ENCODE measurements at regions not wholly inside any gene's neighbourhood (a gene's known extent, or its start where the extent isn't known, plus 50 kb on each side); places are given as distances from the start of the nearest gene placed in this dataset.

DNA sequence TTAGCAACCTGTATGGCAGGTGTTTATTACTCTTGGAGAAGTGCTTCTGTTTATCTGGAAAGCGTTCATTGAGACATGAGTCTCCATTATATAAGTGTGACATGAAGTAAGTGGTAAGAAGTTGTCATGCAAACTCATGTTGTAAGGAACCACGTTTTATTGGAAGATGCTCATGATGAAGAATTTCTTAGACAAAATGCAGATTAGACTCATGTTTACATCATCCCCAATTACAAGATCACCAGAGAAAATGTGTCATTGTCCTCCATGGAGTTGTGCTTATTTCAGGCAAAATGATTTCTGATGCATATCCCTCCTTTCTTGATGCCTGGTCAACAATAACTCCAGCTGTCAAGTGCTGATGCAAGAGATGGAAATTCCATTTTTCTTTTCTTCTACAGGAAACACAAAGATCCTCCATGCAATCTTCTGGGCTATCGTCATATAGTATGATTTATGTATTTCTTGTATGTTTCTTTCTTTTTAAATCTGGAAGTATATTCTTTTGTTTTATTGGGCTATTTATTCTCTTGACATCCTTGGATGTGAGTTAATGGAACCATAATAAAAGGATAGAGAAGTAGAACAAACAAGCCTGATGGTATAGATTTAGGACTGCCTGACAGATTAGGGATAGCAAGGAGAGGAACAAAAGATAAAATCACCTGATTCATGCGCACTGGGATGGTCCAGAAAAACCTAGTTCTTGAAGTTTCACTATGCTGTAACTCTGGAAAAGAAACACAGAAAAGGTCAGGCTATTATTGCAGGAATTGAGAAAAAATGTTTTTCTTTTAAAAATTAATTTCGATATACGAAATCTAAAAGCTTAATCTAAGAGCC, 50.7 kb upstream of the DIAPH3 start:
- TF ChIP-seq, protein P1, sequence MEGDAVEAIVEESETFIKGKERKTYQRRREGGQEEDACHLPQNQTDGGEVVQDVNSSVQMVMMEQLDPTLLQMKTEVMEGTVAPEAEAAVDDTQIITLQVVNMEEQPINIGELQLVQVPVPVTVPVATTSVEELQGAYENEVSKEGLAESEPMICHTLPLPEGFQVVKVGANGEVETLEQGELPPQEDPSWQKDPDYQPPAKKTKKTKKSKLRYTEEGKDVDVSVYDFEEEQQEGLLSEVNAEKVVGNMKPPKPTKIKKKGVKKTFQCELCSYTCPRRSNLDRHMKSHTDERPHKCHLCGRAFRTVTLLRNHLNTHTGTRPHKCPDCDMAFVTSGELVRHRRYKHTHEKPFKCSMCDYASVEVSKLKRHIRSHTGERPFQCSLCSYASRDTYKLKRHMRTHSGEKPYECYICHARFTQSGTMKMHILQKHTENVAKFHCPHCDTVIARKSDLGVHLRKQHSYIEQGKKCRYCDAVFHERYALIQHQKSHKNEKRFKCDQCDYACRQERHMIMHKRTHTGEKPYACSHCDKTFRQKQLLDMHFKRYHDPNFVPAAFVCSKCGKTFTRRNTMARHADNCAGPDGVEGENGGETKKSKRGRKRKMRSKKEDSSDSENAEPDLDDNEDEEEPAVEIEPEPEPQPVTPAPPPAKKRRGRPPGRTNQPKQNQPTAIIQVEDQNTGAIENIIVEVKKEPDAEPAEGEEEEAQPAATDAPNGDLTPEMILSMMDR (conservative IDR thresholded peaks at IDR 0.05; ENCODE audit: low read depth, low read length): no peak
- no peak for DNase-seq (ENCODE audit: low read depth)
- H3K4me3 ChIP-seq (ENCODE audit: low read length): no peak overlapping the region

DNA sequence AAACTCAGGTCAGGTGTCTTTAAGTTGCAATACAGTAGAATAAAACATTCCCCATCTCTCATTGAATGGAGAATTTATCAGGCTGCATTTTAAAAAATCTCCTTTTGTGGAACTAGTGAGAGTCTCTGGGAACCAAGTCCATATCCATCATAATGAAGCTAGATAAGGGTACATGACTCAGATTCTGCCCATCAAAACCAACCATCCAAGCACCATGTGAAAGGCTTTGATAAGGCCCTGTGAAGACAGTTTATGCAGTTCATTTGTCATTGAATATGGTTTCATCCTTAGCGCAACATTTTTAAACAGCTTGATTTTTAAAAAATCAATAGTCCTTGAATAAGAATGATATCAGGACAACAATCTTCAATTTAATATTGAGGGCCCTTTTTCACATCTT, 56.3 kb upstream of the DIAPH3 start:
- H3K4me3 ChIP-seq (ENCODE audit: low read length): no peak overlapping the region
- DNase-seq (ENCODE audit: low read depth): no peak
- TF ChIP-seq, protein P1 (conservative IDR thresholded peaks at IDR 0.05; ENCODE audit: low read depth, low read length): no peak

DNA sequence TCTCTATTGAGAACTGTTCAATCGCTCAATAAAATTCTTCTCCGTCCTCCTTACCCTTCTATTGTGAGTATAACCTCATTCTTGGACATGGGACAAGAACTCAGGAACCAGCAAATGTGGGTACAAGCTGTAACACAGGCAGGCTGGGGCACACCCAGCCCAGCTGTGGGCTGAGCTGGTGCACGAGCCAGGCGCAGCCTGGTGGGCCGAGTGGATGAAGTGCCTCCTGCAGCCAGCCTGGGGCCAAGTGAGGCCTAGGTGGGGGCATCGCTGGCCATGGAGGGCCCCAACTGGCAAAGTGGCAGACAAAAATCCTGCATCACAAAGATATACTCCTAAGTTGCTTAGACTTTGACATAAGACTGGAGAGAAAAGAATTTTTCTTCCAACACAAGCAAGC, 57.9 kb upstream of the DIAPH3 start:
- TF ChIP-seq, protein P1 (conservative IDR thresholded peaks at IDR 0.05; ENCODE audit: low read depth, low read length): no peak
- DNase-seq (ENCODE audit: low read depth): no peak
- no peak overlapping the region for H3K4me3 ChIP-seq (ENCODE audit: low read length)

DNA sequence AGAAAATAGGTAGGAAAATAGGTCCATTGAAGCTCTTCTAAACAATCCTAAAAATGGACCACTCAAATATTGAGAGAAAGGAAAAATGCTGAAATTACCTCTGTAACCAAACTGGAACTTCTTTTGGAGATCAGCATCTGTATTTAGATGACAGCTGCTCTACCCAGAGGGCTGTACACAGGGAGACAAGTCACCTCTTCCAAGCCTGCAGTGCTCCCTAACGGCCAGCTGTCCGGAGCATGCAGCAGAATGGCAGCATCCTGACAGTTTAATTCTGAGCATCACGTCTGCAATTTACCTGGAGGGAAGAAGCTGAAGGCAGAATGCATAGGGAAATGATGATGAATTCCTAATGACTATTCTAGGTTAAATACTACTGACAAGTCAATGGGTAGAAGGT, 62.8 kb upstream of the DIAPH3 start:
- DNase-seq (ENCODE audit: low read depth): peak; percentile 2
- TF ChIP-seq, protein P1 (conservative IDR thresholded peaks at IDR 0.05; ENCODE audit: low read depth, low read length): peak; percentile 31
- H3K4me3 ChIP-seq (ENCODE audit: low read length): no peak overlapping the region

DNA sequence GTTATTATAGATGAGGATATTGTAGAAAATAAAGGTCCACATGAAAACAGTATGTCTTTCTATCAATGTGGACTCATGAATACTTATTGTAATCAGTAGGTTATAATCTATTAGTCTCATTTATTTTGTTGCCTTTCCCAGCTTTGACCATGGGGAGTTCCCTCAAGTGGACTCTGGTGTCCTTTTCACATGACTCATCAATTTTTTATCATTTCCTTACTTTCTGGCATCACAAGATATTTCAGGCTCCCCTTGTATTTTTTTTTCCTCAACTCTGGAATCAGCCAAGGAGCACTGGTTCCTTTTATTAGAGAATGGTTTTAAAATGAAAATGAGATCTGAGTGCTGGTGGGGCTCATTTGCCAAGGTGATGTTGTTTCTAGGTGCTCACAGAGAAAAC, 63.4 kb upstream of the DIAPH3 start:
- no peak for DNase-seq (ENCODE audit: low read depth)
- H3K4me3 ChIP-seq (ENCODE audit: low read length): no peak overlapping the region
- TF ChIP-seq, protein P1 (conservative IDR thresholded peaks at IDR 0.05; ENCODE audit: low read depth, low read length): no peak

DNA sequence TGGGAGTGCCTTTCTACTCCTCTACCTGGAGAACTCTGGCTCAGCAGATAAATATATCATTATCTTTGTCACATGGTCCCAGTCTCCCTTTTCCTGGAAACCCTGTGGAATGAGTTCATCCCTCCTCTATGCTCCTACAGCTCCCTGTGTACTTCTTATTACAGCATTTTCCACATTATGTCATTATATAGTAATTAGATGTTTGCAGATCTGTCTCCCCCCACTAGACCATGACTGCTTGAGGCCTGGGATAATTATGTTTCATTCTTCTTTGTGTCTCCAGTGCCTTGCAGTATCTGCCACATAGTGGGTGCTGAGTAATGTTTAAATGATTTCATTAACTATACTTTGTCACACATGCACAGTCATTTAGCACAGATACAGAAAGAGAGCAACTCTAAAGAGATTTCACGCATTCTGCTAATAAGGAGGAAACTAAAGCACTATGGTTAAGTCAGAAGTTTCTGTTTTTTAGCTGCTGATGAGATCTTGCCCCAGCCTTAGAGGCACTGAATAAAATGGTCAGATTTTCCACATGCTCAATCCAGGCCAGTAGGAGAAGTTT, 66.1 kb upstream of the DIAPH3 start:
- peak; percentile 16 for DNase-seq (ENCODE audit: low read depth)
- no peak overlapping the region for H3K4me3 ChIP-seq (ENCODE audit: low read length)
- TF ChIP-seq, protein P1 (conservative IDR thresholded peaks at IDR 0.05; ENCODE audit: low read depth, low read length): no peak

DNA sequence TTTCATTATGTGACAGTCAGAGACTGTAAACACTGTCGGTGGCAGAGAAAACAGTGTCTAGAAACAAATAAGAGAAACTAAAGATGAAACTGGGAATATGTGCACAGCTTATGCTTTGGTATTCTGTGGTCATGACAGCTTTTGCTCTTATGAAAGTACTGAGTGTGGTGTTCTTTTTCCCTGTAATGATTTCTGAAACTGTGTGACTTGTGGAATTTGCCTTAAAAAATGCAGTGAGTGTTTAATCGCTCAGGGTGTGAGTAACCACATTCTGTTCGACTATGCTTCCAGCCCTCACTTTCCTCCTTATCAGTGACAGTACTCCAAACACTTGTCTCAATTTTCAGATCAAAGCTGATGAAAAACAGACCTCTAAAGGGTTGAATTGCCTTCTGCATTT, 66.9 kb upstream of the DIAPH3 start:
- no peak overlapping the region for H3K4me3 ChIP-seq (ENCODE audit: low read length)
- peak; percentile 47 for DNase-seq (ENCODE audit: low read depth)
- TF ChIP-seq, protein P1 (conservative IDR thresholded peaks at IDR 0.05; ENCODE audit: low read depth, low read length): no peak
